ENCODE measurements at regions not wholly inside any gene's neighbourhood (a gene's known extent, or its start where the extent isn't known, plus 50 kb on each side); places are given as distances from the start of the nearest gene placed in this dataset.
"Not testable (repeated sequence)": the region's sequence is repeated elsewhere in the genome, so short reads cannot be mapped to it uniquely, and the experiment has no call there.

DNA sequence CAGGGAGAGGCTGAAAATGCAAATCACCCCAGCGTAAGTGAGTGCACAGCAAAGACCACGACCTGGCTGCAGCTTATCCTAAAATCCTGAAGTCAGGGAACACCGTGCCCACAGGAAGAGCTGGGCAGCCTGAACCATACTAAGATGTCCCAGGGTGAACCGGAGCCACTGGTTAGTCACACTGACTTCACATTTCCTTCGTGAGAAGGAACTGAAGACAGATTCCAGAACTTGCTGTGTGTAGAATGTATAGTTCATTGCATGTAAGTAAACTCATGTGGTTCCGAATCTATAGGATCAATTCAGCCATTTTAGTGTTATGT is 84.6 kb upstream of the NDUFV2 start:
- DNase-seq (ENCODE audit: low spot score) = no peak

DNA sequence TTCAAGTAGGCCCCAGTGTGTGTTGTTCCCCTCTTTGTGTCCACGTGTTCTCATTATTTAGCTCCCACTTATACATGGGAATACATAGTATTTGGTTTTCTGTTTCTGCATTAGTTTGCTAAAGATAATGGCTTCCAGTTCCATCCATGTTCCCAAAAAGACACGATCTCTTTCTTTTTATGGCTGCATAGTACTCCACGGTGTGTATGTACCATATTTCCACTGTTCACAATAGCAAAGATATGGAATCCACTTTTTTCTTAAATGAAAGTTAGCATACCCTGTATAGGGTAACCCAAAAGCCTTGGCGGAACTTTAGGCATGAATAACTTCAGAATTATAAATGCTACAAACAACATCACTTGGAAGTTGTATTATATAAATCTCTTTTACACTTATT is 83.4 kb upstream of the NDUFV2 start:
- DNase-seq (ENCODE audit: low spot score) = no peak

GRCh38 chr18:9020221-9020620 is 82.3 kb upstream of the NDUFV2 start:
- no peak for DNase-seq (ENCODE audit: low spot score)

DNA sequence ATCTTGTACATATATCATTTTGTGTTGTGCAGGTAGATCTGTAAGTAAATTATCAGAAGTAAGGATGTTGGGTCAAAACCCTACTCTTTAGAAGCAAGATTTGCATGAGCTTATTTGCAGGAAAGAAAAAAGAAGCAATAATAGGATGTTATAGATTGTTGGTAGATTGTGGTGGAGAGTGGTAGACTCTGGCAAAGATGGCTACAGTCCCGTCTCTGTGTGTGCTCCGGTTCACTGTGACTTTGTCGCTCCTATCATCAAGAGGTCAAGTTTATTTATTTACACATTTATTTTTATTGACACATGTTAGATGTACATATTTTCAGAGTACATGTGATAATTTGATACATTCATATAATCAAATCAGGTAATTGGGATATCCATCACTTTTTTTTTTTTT is 81.0 kb upstream of the NDUFV2 start:
- DNase-seq (ENCODE audit: low spot score) = no peak

DNA sequence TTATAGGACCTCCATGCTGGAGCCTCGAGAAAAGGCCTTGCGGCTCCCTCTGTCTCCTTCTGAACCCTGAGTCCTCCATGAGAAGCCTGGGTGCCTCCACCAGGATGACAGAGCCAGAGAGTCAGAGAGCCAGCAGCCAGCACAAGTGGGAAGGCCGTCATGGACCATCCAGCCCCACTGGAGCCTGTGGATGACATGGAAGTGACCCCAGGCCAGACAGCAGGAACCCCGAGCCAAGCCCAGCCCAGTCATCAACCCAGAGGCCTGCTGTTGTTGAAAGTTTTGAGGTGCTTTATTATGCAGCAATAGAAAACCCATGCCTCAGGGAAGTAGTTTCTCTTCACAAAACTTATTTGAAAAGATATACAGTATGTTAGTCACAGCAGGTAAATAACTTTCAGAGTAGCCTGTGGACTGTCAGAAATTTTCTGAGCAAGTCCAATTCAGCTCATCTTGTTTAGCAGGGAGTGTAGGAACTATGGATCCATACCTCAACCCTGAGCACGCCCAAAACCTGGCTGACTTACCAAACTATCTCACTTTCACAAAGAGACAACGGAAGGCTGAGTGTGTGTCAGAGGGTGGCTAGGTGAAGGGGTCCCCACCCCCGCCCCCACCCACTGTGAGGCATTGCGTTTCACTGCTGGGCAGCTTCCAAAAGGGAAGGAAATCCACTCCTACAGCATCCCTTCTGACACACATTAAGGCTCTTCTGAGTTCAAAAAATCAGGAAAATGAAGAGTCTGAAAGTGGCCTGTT is 79.9 kb upstream of the NDUFV2 start:
- no peak for DNase-seq (ENCODE audit: low spot score)

DNA sequence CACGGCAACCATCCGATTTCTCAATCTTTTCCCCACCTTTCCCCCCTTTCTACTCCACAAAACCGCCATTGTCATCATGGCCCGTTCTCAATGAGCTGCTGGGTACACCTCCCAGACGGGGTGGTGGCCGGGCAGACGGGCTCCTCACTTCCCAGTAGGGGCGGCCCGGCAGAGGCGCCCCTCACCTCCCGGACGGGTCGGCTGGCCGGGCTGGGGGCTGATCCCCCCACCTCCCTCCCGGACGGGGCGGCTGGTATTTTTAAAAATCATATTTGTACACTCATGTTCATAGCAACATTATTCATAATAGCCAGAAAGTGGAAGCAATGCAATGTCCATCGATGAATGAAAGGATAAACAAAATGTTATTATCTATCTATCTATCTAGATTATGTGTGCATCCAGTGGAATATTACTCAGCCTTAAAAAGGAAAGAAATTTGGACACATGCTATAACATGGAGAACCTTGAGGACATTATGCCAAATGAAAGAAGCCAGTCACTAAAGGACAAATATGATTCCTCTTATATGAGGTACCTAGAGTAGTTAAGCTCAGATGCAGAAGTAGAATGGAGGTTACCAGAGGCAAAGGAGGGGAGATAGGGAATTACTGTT is 78.4 kb upstream of the NDUFV2 start:
- DNase-seq (ENCODE audit: low spot score) = not testable (repeated sequence)

DNA sequence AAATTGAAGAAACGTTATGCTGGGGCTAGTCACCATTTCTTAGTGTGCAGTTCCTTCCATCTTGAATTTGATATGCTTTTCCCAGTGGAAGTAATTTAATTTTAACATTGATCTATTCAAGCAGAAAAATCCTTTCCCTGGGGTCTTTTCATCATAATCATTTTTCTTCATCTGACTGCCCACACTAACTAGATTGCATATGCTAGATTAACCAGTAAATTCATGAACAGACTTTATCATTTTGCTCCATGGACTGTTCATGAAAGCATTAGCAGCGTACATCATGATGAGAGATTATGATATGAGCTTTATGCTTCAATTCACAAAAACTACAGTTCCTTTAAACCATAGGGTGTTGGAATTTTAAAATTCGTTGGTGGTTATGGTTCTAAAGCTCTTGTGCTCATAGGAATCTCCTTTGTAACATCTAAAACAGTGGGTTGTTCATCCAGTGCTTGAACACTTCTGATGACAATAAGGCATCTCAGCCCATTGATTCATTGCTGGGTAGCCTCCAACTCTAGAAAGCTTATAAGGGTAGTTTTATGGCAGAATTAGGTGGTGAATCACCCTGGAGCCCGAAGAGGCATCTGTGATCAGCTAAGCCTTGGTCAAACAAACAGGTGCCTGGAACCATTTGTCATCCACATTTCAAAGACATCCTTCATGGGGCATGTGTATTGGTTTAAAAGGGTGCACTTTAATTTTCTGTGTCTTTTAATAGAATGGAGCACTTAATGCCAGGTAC is 77.2 kb upstream of the NDUFV2 start:
- DNase-seq (ENCODE audit: low spot score) = no peak

DNA sequence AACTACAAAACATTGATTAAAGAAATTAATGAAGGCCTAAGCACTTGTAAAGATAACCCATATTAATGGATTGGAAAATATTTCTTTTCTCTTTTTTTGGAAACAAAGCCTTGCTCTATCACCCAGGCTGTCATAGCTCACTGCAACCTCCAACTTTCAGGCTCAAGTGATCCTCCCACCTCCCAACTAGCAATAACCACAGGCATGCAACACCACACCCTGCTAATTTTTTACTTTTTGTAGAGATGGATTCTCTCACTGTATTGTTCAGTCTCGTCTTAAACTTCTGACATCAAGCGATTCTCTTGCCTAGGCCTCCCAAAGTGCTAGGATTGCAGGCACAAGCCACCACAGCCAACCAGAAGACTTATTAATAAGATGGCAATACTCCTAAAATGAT is 73.4 kb upstream of the NDUFV2 start:
- DNase-seq (ENCODE audit: low spot score) = no peak

DNA sequence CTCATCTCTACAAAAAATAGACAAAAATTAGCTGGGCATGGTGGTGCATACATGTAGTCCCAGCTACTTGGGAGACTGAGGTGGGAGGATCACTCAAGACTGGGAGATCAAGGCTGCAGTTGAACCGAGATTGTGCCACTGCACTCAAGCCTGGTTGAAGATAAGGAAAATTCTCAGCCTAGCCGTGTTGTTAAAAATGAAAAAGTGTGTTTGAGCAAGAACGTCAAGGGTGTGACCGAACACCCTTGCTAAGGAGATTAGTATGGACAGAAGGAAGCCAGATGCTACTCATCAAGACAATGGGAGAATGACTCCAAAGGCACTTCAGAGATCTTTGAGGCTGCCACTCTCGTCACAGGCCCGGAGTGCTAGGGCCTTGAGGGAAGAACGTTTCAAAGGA is 70.0 kb upstream of the NDUFV2 start:
- DNase-seq (ENCODE audit: low spot score) = no peak

- DNase-seq (ENCODE audit: low spot score) = no peak
These were observed 64.1 kb upstream of the NDUFV2 start for GRCh38 chr18:9038277-9038871.

DNA sequence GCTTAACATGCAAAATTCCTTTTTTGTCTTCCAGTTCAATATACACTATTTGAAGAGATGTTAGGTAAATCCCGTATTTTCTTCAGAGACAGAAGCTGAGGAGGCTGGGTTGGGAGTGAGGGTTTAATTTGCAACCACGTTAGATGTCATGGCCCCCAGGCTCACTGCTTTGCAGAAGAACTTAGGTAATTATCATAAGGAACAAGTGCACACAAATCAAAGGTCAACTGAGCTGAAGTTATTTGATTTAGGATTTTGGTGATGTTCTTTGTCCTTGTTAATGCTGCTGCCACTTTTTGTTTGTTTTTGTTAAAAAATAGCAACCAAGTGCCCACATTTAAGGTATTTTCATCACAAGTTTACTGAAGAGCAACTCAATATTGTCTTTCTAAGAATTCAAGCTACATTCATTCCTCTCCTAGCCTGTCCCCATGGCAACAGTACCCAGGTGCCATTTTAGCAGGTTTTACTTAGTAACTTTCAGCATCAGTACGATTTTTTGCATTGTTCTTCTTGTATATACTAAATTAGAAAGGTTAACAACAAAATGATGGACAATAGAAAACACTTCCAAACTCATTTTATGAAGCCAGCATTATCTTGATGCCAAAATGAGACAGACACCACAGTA is 62.9 kb upstream of the NDUFV2 start:
- no peak for DNase-seq (ENCODE audit: low spot score)

DNA sequence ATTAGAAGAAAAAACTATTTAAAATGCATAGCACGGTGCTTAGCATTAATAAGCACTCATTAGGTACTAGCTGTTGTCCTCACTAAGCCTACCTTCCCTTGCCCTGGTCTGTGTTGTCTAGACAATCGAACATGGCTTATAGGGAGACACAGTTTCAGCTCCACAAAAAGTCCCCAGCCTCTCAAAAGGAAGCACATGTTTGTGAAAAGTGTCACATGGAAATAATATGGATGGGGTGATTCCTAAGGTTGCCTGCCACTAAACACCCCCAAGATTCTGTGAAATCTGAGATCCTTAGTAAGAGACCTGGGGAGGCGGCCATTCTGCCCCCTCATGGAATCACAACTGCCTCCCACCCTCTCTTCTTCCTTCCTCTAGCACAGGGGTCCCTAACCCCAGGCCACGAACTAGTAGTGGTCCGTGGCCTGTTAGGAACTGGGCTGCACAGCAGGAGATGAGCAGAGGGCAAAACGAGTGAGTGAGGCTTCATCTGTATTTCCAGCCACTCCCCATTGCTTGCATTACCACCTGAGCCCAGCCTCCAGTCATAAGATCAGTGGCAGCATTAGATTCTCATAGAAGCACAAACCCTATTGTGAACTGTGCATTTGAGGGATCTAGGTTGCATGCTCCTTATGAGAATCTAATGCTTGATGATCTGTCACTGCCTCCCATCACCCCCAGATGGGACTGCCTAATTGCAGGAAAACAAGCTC is 59.6 kb upstream of the NDUFV2 start:
- no peak for DNase-seq (ENCODE audit: low spot score)

DNA sequence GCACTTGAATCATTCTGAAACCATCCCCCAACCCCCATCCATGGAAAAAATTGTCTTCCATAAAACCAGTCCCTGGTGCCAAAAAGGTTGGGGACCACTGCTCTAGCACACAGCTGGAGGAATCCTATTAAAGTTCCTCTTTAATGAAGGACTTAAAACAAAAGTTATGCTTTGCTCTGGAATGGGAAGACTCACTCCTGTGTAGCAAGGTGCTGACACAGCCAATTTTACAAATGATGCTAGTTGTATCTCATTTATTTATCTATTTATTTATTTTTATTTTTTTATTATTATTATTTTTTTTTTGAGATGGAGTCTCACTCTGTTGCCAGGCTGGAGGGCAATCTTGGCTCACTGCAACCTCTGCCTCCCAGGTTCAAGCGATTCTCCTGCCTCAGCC is 58.9 kb upstream of the NDUFV2 start:
- DNase-seq (ENCODE audit: low spot score) = no peak

GRCh38 chr18:9047715-9048114 is 54.8 kb upstream of the NDUFV2 start:
- no peak for DNase-seq (ENCODE audit: low spot score)

- no peak for DNase-seq (ENCODE audit: low spot score)
These were observed 54.3 kb upstream of the NDUFV2 start for GRCh38 chr18:9048236-9048635.

- no peak for DNase-seq (ENCODE audit: low spot score)
These were observed 53.5 kb upstream of the NDUFV2 start for GRCh38 chr18:9048808-9049494.

GRCh38 chr18:9049495-9049809 is 53.0 kb upstream of the NDUFV2 start:
- DNase-seq (ENCODE audit: low spot score) = no peak

GRCh38 chr18:9050628-9051284 is 51.7 kb upstream of the NDUFV2 start:
- not testable (repeated sequence) for DNase-seq (ENCODE audit: low spot score)
